Renal cortical epithelial cell (primary cell): ENCODE measurements at regions not wholly inside any gene's neighbourhood (a gene's known extent, or its start where the extent isn't known, plus 50 kb on each side); places are given as distances from the start of the nearest gene placed in this dataset.
A peak's percentile ranks its signal among the peaks of the same experiment; 100 is the strongest.

ENCODE experiments used
- DNase-seq: peaks from one replicate; pipeline ENCODE4 v3.0.0-alpha.2; 2011; ENCODE audit warnings: low read depth

DNA sequence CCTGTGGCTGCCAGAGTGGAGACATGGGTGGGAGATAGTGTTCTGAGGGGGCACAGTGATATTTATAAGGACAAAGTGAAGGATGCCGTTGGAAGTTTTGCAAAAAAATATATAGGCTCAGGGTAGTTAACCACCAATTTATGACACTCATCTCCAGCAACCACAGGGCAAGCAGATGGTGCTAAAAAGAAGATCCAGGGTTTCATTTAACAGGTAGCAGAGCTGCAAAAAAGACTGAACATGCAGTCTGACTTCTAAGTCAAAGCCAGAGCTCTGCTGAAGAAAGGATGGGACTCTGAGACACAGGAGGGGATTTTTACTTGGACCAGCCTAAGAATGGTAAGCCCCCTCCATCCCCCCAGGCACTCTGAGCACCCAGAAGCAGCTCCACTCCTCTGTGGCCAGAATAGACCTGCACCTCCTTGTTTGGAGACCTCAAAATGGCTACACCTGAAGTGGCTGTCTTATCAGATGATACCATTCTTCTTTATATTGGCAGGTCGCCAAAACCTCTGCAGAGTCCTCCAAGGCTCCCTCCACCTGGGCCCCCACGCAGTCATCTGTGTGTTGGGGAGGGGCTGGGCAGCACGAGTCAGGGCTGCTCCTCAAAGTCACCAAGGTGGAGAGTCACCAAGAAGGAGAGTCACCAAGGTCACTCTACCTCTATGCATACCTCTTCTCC is 161.4 kb upstream of the FAM9B start:
- no peak for DNase-seq

DNA sequence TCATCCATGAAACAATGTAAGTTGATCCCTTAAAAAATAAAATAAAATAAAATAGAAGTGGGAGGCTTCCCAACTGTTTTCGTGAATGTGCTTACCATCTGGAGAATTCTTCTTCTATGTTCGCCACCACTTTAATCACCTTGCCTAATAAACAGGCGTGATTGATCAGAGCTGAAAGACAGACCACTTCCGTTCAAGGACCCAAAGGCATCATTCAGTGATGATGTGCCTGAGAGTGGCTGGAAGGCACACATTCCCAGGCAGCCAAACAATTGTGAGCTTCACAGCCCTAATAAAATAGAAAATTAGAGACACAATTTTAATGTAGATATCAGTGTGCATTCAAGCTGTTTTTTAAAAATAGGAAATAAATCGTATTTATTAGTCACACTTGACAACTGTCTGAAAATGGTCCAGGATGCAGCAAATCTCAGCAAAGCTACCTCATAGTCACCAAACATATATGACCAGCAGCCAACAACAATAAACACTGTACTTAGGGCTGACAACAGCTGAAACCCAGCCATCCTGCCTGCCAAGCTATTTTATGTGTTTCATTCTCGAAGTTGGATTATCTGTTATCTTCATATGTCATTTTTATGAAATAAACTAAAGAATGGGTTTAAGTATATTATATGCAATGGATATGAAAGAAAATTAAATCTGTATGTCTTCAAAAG is 163.2 kb upstream of the FAM9B start:
- no peak for DNase-seq

DNA sequence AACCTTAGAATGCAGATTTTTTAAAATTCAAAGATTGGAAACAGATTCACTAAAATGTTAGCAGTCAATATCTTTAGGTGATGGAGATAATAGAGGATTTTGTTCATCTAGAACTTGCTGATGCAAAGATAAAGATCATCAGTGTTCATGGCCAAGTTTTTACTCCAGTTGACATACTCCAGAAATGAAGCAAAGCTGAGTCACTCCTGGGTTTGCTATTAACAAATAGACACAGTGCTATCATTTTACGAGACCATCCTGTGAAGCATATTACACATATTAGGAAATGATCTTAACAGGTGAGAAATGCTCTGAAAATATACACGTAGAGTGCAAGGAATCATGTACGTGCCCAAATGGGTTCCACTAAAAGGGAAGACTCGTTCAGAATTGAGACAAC is 170.6 kb upstream of the FAM9B start:
- DNase-seq: peak; percentile 38

DNA sequence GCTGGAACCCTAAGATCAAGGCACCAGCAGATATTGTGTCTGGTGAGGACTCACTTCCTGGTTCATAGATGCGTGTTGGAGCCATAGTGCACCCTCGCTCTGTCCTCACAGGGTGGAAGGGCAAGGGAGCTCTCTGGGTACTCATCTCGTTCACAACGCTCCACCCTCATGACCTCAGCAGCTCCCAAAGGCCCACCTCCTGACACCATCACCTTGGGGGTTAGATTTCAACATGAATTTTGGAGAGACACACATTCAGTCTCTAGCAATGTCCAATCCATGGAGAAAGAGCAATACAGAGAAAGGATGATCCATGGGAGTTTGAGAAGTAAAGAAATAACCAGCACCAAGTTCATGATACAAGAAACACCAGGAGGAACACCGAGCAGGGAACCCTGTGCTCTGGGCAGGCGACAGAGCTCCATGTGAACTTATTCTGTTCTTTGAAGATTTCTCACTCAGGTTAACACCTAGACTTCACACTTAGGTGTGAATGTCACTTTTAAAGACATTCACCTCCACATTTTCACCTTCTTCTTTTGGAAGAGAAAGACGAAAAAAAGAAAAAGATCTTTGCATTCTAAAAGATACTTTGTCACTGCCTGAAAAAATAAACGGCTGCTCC is 171.8 kb upstream of the FAM9B start:
- no peak for DNase-seq

DNA sequence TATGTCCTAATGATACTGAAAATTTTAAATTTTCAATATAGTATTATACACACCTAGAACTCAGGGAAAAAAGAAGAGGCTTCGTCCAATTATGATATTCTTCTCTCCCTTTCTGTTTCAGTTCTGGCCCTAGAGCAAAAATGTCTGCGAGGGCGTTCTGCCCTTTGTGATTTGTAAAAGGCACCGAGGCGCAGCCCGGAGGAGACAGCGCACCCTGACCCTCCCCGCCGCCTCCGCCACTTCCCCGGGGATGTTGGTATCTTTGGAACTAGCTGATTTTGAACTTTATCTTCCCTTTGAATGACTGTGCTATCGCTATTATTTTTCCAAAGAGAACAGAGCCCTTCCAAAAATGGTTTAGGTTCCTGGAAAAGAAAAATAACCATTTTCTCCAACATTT is 173.2 kb upstream of the FAM9B start:
- DNase-seq: no peak

DNA sequence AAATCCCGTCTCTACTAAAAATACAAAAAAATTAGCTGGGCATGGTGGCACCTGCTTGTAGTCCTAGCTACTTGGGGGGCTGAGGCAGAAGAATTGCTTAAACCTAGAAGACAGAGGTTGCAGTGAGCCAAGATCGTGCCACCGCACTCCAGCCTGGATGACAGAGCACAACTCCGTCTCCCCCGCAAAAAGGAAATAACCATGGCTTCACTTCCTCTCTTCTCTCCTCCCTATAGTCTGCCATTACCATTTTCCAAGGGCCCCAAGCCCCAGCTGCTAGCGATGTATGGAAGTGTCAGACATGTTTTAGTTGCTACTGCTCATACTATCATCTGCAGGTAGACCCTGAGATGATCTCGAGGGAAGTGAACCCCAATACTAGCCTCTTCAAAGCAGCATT is 177.3 kb upstream of the FAM9B start:
- DNase-seq: no peak

DNA sequence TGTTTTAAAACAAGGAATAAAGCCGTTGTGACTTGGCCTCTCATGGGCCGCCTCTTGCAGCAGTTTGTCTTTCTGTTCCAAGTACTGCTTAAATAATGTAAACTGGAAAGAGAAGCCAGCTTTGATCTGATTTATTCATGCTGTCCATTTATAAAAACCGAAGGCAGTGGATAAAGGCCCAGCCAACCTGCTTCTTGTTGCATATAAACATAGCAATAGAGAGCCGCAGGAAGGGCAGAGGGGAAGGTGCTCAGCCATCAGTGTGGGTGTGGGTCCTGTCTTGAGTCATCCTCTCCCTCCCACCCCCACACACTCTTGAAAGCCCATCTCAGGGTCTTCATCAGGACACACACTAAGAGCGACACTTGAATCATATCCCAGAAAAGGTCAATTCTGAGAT is 187.9 kb upstream of the FAM9B start:
- DNase-seq: no peak

DNA sequence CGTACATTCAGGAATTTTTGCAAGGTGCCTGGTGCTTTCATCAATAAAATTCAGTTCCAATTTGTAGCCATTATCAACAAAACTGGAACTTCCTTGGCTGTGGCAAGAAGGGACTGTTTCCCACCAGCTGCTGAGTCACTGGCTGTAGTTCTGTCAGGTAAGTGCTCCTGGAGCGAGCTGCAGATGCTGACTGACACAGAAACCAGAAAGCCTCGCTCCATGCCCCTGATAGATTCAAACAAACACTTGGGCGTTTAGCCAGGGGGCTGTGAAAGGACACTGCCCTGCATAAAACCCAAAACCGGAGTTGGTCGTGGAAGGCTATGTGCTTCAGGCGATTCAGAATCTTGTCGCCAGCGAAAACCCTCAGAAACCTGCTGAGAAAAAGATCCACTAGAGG is 188.4 kb upstream of the FAM9B start:
- DNase-seq: no peak

DNA sequence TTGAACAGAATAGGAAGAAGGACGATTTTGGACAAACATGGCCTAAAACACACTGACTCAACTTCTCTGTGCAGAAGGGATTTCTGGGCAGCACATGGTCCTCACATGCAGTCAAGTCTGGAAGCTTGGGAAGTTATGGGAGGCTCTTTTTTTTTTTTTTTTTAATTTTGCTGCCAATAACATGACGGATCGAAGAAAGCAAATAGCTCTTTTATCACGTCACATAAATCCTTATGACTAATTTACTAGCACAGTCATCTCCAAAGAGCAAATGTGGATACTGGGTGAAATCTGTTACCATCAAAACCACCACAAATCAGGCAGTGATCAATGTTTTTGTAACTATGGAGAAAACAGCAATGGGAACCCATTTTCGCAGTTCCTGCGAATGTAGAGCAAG is 193.3 kb upstream of the FAM9B start:
- DNase-seq: no peak

DNA sequence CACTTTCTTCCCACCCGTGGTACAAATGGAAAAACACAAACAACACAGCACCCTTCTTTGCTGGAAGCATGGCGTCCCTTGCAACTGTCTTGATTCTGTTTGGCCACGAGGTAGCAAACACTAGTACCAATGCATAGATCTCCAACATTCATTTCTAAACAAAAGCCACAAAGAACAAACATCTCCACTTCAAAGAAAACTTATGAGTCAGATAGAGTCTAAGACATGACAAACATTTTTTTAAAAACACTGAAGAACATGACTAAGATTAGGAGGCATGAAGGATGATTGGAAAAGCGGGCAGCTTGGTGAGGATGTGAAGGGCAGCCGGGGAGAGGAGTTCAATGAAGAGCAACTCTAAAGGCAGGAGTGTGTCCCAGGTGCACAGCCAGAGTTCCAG is 197.6 kb upstream of the FAM9B start:
- DNase-seq: peak; percentile 38

DNA sequence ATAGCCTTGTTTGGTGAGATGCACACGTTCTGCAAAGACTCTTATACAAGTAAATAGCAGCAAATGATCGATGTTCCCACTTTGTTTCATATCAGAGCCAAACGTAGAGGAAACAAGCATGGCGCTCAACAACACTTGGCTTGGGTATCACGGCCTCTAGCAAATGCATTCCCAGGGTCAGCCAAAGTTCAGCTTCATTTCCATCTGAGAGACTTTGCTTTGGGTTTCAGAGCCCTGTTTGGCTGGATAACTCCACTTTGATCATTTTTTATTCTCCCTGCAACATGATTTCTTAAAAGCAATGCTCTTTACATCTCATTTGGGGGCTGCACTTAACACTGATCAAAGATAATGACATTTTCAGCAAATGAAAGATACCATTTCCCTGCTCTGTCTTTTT is 199.2 kb upstream of the FAM9B start:
- DNase-seq: no peak

DNA sequence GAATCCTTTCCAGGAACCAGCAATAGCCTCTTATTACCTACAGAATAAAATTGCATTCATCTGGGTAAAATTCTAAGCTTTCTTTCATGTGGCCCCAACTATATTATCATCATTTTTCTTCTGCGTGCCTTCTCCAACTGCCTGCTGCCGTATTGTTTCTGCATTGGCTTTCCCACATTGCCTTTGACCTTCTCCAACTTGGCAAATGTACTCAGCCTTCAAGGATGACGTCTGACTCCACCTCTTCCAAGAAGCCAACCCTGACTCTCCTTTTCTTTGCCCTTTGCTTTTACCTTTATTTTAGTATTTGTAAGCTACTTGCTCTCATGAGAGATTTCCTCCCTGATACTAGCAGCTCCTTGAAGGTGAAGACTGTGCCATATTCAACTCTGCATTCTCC is 200.4 kb upstream of the FAM9B start:
- no peak for DNase-seq

DNA sequence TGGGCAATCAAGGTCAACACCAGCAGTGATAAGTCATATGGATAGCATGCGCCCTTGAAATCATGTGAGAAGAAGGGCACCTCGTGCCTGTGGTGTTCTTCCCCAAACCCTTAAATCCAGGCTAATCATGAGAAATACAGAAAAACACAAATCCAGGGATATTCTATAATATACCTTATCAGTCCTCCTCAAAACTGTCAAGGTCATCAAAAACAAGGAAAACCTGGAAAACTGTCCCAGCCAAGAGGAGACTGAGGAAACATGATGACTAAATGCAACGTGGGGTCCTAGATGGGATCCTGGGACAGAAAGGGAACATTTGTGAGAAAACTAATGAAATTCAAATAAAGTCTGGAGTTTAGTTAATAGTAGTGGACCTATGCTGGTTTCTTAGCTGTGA is 201.8 kb upstream of the FAM9B start:
- DNase-seq: no peak

DNA sequence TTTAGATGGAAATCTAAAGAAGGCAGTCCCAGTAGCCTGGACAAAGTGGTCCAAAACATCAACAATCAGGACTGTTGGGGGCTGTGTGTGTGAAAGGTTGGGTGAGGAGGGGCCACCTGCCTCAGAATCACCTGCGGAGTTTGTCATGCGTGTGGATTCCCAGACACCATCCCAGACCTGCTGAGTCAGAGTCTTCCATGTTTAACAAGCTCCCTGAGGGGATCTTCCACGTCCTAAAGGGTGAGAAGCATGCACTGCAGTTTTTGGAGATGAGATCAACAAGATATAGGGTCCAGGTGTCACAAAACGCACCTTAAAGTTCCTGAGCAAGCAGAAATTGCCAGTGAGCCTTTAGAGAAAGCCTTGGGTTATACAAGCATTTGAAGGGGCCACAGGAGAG is 207.0 kb upstream of the FAM9B start:
- DNase-seq: no peak

DNA sequence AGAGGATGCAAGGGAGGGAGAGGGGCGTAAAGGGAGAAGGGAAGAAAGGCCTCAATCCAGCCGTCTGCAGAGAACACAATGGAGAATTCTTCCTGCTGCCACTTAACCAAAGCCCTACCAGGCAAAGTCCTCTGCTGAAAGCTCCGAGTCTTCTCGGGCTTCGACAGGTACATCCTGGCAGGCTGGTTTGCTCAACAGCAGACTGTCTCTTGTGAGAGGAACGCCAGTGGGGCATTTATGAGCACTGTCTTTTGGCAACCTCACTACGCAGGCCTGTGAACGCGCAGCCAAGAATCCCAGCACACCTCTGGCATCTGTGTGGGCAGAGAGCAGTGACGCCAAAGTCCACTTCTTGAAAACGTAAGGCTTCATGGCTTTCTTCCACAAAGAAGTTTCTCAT is 207.5 kb upstream of the FAM9B start:
- DNase-seq: no peak

DNA sequence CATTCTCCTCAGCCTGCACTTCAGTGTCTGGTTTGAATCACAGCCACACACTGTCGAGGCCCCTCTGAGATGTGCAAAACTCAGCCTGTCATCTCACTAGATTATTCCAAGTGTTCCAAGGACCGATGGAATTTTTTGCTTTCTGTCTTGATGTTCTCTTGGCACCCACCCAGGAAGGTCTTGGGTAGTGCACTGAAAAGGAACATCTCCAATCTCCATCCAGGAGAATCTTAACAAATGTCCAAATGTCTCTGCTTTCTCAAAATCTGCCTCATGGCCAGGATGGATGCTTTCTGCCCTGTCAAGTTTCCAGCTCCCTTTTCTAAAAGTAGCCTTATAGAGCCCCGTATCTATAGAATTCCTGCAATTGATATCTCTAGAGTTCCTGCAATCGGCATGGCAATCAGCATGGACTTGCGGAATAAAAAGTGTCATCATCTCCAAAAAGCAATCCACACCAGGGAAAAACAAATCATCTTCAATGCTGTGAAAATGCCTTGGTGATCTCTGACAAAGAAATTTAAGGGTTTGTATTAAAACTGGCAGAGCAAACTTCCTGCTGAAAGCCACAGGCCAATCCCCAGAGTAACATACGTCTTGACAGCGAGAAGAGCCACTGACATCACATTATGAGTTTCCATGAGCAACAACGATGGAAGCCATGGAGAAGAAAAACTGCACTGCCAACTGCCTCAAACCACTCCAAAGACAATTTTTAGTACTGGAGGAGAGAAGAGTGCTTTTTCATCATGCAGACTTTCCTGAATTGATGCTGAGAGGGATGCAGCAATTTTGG is 215.3 kb upstream of the FAM9B start:
- DNase-seq: no peak

DNA sequence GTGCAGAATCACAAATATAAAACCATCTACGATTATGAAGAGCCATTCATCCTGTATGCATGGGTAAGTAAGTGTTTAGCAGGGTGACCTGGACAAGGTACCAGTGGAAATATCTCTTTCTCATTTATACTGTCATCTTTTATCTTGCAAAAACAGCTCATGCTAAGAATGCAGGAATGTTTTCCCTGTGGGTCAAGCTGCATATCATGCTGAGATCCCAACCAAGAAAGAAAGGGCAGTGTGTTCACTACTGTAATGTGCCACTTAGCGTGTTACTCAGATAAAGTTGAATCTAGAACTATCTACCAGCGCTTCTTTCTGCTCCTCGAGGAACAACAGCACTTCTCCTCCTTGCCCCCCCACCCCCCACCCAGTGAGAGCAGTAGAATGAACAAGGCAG is 212.7 kb upstream of the TBL1X start:
- DNase-seq: no peak

DNA sequence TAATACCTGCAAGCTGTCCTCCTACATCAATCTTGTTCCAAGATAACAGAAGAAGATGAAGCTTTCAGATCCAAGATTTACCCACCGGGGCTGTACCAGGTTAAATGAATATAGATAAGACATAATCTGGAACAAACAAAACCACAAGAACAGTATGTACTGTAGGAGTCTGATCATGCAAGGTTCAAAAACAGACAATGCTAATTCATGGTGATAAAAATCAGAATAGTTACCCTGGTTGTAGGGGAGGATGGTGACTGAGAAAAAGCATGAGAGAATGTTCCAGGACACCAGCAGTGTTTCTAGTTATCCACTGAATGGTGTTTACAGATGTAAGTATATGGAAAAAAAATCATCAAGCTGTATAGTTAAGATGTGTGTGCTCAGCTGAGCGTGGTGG is 211.6 kb upstream of the TBL1X start:
- DNase-seq: no peak

DNA sequence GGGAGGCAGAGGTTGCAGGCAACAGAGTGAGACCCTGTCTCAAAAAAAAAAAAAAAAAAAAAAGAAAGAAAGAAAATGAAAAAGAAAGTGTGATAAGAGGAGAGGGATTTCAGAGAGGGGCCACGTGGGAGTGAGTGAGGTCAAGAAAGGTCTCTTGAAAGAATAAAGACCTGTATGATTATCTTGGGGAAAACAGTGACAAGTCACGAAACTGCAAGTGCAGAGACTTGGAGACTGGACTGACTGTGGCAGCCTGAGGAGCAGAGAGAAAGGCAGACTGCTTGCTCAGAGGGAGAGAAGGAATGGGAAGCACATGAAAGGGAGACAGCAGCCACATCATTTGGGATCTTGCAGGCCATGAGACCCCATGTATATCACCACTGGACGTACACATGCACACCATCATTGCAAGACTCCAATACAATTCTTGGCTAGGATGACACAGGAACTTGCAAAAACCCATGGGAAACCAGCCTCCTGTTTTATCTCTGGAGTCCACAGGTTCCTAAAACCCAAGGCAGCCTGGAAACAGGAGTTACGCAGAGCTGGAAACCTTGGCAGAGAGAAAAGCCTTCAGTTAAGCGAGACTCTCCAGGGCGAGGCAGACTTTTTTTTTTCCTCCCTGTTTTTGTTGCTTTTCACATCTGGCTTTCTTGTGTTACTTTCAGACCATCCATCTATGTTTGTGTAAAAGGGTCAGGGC is 207.0 kb upstream of the TBL1X start:
- DNase-seq: no peak

DNA sequence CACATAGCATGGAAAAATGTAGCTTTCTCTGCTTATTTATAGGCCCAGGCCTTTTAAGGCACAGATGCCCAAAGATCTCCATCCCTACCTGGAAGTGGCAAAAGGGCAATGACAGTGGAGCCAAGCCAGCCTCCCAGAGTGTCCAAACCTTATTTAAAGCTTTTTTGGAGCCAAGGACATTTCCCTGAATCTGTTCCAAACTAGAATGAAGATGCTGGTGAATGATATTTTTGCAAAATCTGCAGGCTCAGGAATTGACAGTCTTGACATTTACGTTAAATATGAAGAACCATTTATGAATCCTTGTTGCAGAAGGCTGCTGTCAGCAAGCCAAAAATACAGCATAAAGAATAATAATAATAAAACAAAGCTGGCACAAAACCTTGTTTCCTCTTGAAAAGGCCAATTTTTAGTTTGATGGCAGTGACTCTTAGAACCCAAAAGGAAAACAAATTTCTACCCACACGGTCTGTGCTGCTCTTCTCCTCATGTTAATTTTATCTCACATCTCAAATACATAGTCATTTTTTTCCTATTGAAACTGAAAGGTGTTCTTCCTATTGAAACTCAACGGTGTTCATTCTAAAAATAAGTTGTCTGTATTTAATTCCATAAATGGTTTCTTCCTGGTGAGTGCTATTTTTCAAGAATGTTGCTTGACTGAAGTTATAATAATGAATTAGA is 206.3 kb upstream of the TBL1X start:
- DNase-seq: no peak

DNA sequence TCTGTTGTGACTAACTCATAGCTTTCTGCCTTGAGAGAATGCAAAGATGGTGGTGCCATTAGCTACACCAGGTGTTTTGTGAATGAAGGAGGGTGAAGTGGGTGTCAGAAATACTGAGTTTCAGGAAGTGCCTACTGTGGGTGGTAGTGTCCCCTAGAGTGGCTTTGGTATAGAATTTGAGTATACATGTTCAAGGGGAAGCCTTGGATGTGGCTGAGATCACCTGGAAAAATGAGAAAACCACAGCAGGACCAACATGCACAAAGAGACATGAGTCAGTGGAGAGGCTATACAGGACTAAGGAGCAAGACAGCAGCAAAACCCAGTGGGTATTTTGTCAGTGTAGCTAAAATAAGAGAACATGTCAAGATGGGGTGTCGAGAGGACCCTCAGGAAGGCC is 204.3 kb upstream of the TBL1X start:
- no peak for DNase-seq

DNA sequence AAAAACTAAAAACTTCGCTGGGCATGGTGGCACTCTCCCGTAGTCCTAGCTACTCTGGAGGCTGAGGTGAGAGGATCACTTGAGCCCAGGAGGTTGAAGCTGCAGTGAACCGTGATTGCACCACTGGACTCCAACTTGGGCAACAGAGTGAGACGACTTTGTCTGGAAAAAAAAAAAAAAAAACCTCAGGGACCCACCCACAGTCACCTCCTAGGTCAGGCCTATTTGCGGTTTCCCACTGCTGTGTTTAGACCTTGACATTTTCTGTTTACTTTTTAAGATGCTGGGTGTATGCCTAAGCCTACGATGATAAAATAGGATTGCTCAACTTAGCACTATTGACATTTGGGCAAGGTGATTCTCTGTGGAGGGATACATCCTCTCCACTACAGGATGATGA is 197.4 kb upstream of the TBL1X start:
- DNase-seq: peak; percentile 4
